ENCODE measurements at regions not wholly inside any gene's neighbourhood (a gene's known extent, or its start where the extent isn't known, plus 50 kb on each side); places are given as distances from the start of the nearest gene placed in this dataset.

GRCh38 chr9:86724529-86724928, 222.8 kb downstream of the GAS1 start:
- ChIA-PET CTCF (interaction anchor here (0.6 kb wide), 1 partner anchor 32 kb away, joined by 3 read pairs; no protein-coding TSS in a partner anchor), POLR2A (ENCODE audit: low non-redundant PET) (no interaction called here)
- H3K27ac ChIP-seq, result no peak overlapping the region
- no peak for TF ChIP-seq CTCF (conservative IDR thresholded peaks at IDR 0.05; ENCODE audit: low read depth)
- DNase-seq (ENCODE audit: low spot score), result no peak

GRCh38 chr9:86723346-86723745, 224.0 kb downstream of the GAS1 start:
- H3K27ac ChIP-seq, result no peak overlapping the region
- CTCF ChIA-PET, result interaction anchor here (0.7 kb wide), 1 partner anchor 79 kb away, joined by 3 read pairs; no protein-coding TSS in a partner anchor
- no peak for DNase-seq (ENCODE audit: low spot score)
- no peak for TF ChIP-seq CTCF (conservative IDR thresholded peaks at IDR 0.05; ENCODE audit: low read depth)
- POLR2A ChIA-PET (ENCODE audit: low non-redundant PET), result no interaction called here

- CTCF ChIA-PET, result interaction anchor here (0.7 to 1.0 kb wide), 3 partner anchors 13 to 807 kb away, joined by 3 to 5 read pairs (median 3); no protein-coding TSS in a partner anchor
- no peak for TF ChIP-seq CTCF (conservative IDR thresholded peaks at IDR 0.05; ENCODE audit: low read depth)
- no peak for DNase-seq (ENCODE audit: low spot score)
- POLR2A ChIA-PET (ENCODE audit: low non-redundant PET), result interaction anchor here (0.7 kb wide), 1 partner anchor 10 kb away, joined by 5 read pairs; no protein-coding TSS in a partner anchor
- H3K27ac ChIP-seq, result peak overlapping the region; percentile 98
Observed at GRCh38 chr9:86722706-86723075, 224.6 kb downstream of the GAS1 start.

- H3K27ac ChIP-seq, result peak overlapping the region; percentile 98
- POLR2A ChIA-PET (ENCODE audit: low non-redundant PET), result interaction anchor here (0.7 kb wide), 1 partner anchor 11 kb away, joined by 5 read pairs; no protein-coding TSS in a partner anchor
- no peak for TF ChIP-seq CTCF (conservative IDR thresholded peaks at IDR 0.05; ENCODE audit: low read depth)
- CTCF ChIA-PET, result interaction anchor here (0.7 to 1.0 kb wide), 3 partner anchors 12 to 806 kb away, joined by 3 to 5 read pairs (median 3); no protein-coding TSS in a partner anchor
- DNase-seq (ENCODE audit: low spot score), result peak; percentile 81
Observed at GRCh38 chr9:86721843-86722705, 225.2 kb downstream of the GAS1 start.

- DNase-seq (ENCODE audit: low spot score), result peak; percentile 34
- no peak for TF ChIP-seq CTCF (conservative IDR thresholded peaks at IDR 0.05; ENCODE audit: low read depth)
- peak overlapping the region; percentile 98 for H3K27ac ChIP-seq
- ChIA-PET POLR2A (ENCODE audit: low non-redundant PET) (no interaction called here), CTCF (interaction anchor here (0.7 to 1.0 kb wide), 2 partner anchors 30 to 604 kb away, joined by 3 to 5 read pairs; no protein-coding TSS in a partner anchor)
Observed at GRCh38 chr9:86721226-86721781, 226.0 kb downstream of the GAS1 start.

- peak overlapping the region; percentile 98; the same call in 1 of the 2 replicates for H3K27ac ChIP-seq
- POLR2A ChIA-PET (ENCODE audit: low non-redundant PET), result no interaction called here
- no peak for DNase-seq (ENCODE audit: low spot score)
- TF ChIP-seq CTCF (conservative IDR thresholded peaks at IDR 0.05; ENCODE audit: low read depth), result no peak
- CTCF ChIA-PET, result interaction anchor here (0.7 kb wide), 1 partner anchor 604 kb away, joined by 3 read pairs; no protein-coding TSS in a partner anchor
Observed at GRCh38 chr9:86720639-86721225, 226.6 kb downstream of the GAS1 start.

All from RWPE1 (cell line).